Activated gamma-delta T cell treated with anti-CD3 and anti-CD28 coated beads, Interleukin-2, amount 50 U/mL, for 16 hours (primary cell): ENCODE measurements at regions not wholly inside any gene's neighbourhood (a gene's known extent, or its start where the extent isn't known, plus 50 kb on each side); places are given as distances from the start of the nearest gene placed in this dataset.

Source experiments
- DNase-seq: peaks from one replicate; pipeline ENCODE4 v3.0.0-alpha.2; 2020; ENCODE audit warnings: low read depth

- DNase-seq, result no peak
These were observed 1164.0 kb upstream of the RAG2 start for GRCh38 chr11:37762079-37762478.

- no peak for DNase-seq
These were observed 1157.5 kb upstream of the RAG2 start for GRCh38 chr11:37755521-37755920.

- DNase-seq, result no peak
These were observed 1150.6 kb upstream of the RAG2 start for GRCh38 chr11:37748641-37749040.

- DNase-seq, result no peak
These were observed 1149.1 kb upstream of the RAG2 start for GRCh38 chr11:37747121-37747520.

GRCh38 chr11:37727371-37727770 lies 1129.3 kb upstream of the RAG2 start:
- no peak for DNase-seq

GRCh38 chr11:37724315-37724714 lies 1126.3 kb upstream of the RAG2 start:
- no peak for DNase-seq

GRCh38 chr11:37721485-37721884 lies 1123.4 kb upstream of the RAG2 start:
- no peak for DNase-seq

- no peak for DNase-seq
These were observed 1120.5 kb upstream of the RAG2 start for GRCh38 chr11:37718431-37718999.

GRCh38 chr11:37712251-37712650 lies 1114.2 kb upstream of the RAG2 start:
- no peak for DNase-seq

- DNase-seq, result no peak
These were observed 1112.0 kb upstream of the RAG2 start for GRCh38 chr11:37710031-37710430.

GRCh38 chr11:37704791-37705190 lies 1106.8 kb upstream of the RAG2 start:
- DNase-seq, result no peak

- DNase-seq, result no peak
These were observed 1101.6 kb upstream of the RAG2 start for GRCh38 chr11:37699644-37700043.

GRCh38 chr11:37695283-37695682 lies 1097.2 kb upstream of the RAG2 start:
- DNase-seq, result no peak

GRCh38 chr11:37689951-37690350 lies 1091.9 kb upstream of the RAG2 start:
- no peak for DNase-seq

- DNase-seq, result no peak
These were observed 1090.4 kb upstream of the RAG2 start for GRCh38 chr11:37688456-37688855.

GRCh38 chr11:37687130-37687529 lies 1089.1 kb upstream of the RAG2 start:
- DNase-seq, result no peak

- DNase-seq, result no peak
These were observed 1073.3 kb upstream of the RAG2 start for GRCh38 chr11:37671321-37671720.

GRCh38 chr11:37666960-37667359 lies 1068.9 kb upstream of the RAG2 start:
- DNase-seq, result no peak

GRCh38 chr11:37657645-37658044 lies 1059.6 kb upstream of the RAG2 start:
- no peak for DNase-seq

- no peak for DNase-seq
These were observed 1049.7 kb upstream of the RAG2 start for GRCh38 chr11:37647767-37648166.

GRCh38 chr11:37643968-37644367 lies 1045.9 kb upstream of the RAG2 start:
- no peak for DNase-seq

- DNase-seq, result no peak
These were observed 1044.3 kb upstream of the RAG2 start for GRCh38 chr11:37642296-37642695.

- no peak for DNase-seq
These were observed 1034.7 kb upstream of the RAG2 start for GRCh38 chr11:37632748-37633147.

- DNase-seq, result no peak
These were observed 1032.8 kb upstream of the RAG2 start for GRCh38 chr11:37630866-37631265.

- no peak for DNase-seq
These were observed 1025.7 kb upstream of the RAG2 start for GRCh38 chr11:37623778-37624177.
